ENCODE measurements at regions not wholly inside any gene's neighbourhood (a gene's known extent, or its start where the extent isn't known, plus 50 kb on each side); places are given as distances from the start of the nearest gene placed in this dataset.
"Not testable (repeated sequence)": the region's sequence is repeated elsewhere in the genome, so short reads cannot be mapped to it uniquely, and the experiment has no call there.

DNA sequence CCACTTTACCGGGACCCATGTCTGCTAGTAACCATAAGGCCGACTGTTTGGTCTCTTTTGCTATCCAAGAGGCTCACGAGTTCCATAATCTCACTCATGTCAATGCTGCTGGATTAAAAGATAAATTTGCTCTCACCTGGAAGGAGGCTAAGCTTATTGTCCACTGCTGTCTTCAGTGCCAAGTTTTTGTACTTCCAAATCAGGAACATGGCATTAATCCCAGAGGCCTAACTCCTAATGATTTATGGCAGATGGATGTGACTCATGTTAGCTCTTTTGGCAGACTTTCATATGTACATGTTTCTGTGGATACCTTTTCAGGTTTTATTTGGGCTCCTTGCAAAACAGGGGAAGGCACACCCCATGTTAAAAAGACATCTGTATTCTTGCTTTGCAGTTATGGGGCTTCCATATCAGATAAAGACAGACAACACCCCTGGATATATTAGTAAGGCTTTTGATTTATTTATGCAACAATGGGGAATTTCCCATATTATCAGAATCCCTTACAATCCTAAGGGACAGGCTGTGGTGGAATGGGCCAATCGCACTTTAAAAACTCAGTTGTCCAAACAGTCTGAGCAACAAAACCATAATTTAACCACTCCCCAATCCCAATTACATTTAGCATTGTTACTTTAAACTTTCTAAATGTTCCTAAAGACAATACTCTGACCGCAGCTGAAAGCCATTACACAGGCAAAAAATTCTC, 162.7 kb downstream of the IER5 start:
- TF ChIP-seq, protein P1, sequence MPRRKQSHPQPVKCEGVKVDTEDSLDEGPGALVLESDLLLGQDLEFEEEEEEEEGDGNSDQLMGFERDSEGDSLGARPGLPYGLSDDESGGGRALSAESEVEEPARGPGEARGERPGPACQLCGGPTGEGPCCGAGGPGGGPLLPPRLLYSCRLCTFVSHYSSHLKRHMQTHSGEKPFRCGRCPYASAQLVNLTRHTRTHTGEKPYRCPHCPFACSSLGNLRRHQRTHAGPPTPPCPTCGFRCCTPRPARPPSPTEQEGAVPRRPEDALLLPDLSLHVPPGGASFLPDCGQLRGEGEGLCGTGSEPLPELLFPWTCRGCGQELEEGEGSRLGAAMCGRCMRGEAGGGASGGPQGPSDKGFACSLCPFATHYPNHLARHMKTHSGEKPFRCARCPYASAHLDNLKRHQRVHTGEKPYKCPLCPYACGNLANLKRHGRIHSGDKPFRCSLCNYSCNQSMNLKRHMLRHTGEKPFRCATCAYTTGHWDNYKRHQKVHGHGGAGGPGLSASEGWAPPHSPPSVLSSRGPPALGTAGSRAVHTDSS (tag by site-specific recombination; IDR thresholded peaks at IDR 0.05) = no peak
- TF ChIP-seq, protein P2, sequence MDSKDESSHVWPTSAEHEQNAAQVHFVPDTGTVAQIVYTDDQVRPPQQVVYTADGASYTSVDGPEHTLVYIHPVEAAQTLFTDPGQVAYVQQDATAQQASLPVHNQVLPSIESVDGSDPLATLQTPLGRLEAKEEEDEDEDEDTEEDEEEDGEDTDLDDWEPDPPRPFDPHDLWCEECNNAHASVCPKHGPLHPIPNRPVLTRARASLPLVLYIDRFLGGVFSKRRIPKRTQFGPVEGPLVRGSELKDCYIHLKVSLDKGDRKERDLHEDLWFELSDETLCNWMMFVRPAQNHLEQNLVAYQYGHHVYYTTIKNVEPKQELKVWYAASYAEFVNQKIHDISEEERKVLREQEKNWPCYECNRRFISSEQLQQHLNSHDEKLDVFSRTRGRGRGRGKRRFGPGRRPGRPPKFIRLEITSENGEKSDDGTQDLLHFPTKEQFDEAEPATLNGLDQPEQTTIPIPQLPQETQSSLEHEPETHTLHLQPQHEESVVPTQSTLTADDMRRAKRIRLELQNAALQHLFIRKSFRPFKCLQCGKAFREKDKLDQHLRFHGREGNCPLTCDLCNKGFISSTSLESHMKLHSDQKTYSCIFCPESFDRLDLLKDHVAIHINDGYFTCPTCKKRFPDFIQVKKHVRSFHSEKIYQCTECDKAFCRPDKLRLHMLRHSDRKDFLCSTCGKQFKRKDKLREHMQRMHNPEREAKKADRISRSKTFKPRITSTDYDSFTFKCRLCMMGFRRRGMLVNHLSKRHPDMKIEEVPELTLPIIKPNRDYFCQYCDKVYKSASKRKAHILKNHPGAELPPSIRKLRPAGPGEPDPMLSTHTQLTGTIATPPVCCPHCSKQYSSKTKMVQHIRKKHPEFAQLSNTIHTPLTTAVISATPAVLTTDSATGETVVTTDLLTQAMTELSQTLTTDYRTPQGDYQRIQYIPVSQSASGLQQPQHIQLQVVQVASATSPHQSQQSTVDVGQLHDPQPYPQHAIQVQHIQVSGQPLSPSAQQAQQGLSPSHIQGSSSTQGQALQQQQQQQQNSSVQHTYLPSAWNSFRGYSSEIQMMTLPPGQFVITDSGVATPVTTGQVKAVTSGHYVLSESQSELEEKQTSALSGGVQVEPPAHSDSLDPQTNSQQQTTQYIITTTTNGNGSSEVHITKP (tag by site-specific recombination; IDR thresholded peaks at IDR 0.05) = peak; percentile 35; the same call in 1 of the 2 replicates
- POLR2A ChIA-PET = no interaction called here
- no peak overlapping the region for H3K27ac ChIP-seq (ENCODE audit: extremely low read depth, low read depth, low read length)

DNA sequence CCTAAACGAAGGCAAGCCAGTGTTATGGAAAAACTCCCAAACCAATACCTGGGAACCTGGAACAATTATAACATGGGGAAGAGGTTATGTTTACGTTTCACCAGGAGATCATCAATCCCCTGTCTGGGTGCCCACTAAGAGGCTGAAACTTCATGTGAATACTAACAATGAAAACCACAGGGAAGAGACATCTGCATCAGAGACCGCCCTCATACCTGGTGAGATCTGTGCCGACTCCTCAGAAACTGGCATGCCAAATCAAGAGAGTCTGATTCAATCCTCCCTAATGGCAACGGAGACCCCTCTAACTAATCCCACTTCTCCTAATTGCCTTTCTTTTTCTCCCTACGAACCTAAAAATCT, 163.2 kb downstream of the IER5 start:
- H3K27ac ChIP-seq (ENCODE audit: extremely low read depth, low read depth, low read length) = no peak overlapping the region
- CTCF ChIA-PET = no interaction called here
- POLR2A ChIA-PET = no interaction called here

More for the DNA sequence above, 162.7 kb downstream of the IER5 start:
- Histone ChIP-seq H3K9me3 (ENCODE audit: control insufficient read depth, insufficient read depth, low read depth, low read length) (no peaks in the 10 kb centered on the region), H3K4me1 (ENCODE audit: control insufficient read depth, insufficient read depth, low read length) (no peaks in the 10 kb centered on the region), H3K4me3 (ENCODE audit: low read depth, low read length) (no peak overlapping the region), H3K36me3 (ENCODE audit: control insufficient read depth in 2 of 2, insufficient read depth in 1 of 2, low read length in 2 of 2) (no peaks in the 10 kb centered on the region)
- CTCF ChIA-PET = interaction anchor here (0.6 kb wide), 1 partner anchor 61 kb away, joined by 3 read pairs; no protein-coding TSS in a partner anchor

DNA sequence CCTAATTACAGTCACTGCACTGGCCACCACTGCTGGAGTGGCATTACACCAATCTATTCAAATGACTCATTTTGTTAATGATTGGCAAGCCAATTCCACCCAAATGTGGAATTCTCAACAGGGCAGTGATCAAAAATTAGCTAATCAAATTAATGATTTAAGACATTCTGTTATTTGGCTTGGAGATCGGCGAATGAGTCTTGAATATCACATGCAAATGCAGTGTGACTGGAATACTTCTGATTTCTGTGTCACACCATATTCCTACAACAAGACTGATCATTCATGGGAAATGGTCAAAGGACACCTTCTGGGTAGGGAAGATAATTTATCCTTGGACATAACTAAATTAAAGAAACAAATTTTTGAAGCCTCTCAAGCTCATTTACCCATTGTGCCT, 165.1 kb downstream of the IER5 start:
- POLR2A ChIA-PET; H3K4me1 ChIP-seq (ENCODE audit: control insufficient read depth, insufficient read depth, low read length); H3K36me3 ChIP-seq (ENCODE audit: control insufficient read depth in 2 of 2, insufficient read depth in 1 of 2, low read length in 2 of 2); H3K4me3 ChIP-seq (ENCODE audit: low read depth, low read length); CTCF ChIA-PET; H3K27ac ChIP-seq (ENCODE audit: extremely low read depth, low read depth, low read length); H3K9me3 ChIP-seq (ENCODE audit: control insufficient read depth, insufficient read depth, low read depth, low read length): not testable (repeated sequence)

More for the DNA sequence above, 163.2 kb downstream of the IER5 start:
- Histone ChIP-seq H3K9me3 (ENCODE audit: control insufficient read depth, insufficient read depth, low read depth, low read length) (no peaks in the 10 kb centered on the region), H3K4me3 (ENCODE audit: low read depth, low read length) (no peak overlapping the region), H3K4me1 (ENCODE audit: control insufficient read depth, insufficient read depth, low read length) (no peaks in the 10 kb centered on the region), H3K36me3 (ENCODE audit: control insufficient read depth in 2 of 2, insufficient read depth in 1 of 2, low read length in 2 of 2) (no peaks in the 10 kb centered on the region)
- TF ChIP-seq ZNF146 (tag by site-specific recombination; IDR thresholded peaks at IDR 0.05) (no peak), ZNF335 (tag by site-specific recombination; conservative IDR thresholded peaks at IDR 0.05) (no peak), ZNF416 (tag by site-specific recombination; IDR thresholded peaks at IDR 0.05) (no peak), ZNF157 (tag by site-specific recombination; IDR thresholded peaks at IDR 0.05) (no peak), MEIS1 (CRISPR knock-in tag; IDR thresholded peaks at IDR 0.05; ENCODE audit: borderline replicate concordance) (no peak), ZNF2 (tag by site-specific recombination; IDR thresholded peaks at IDR 0.05) (no peak), TRIM28 (IDR thresholded peaks at IDR 0.05; ENCODE audit: borderline replicate concordance, low read length) (no peak), ZSCAN23 (tag by site-specific recombination; IDR thresholded peaks at IDR 0.05) (no peak), ZNF768 (tag by site-specific recombination; IDR thresholded peaks at IDR 0.05) (no peak), ZNF202 (tag by site-specific recombination; IDR thresholded peaks at IDR 0.05; ENCODE audit: borderline replicate concordance) (no peak)
- TF ChIP-seq, protein P3, sequence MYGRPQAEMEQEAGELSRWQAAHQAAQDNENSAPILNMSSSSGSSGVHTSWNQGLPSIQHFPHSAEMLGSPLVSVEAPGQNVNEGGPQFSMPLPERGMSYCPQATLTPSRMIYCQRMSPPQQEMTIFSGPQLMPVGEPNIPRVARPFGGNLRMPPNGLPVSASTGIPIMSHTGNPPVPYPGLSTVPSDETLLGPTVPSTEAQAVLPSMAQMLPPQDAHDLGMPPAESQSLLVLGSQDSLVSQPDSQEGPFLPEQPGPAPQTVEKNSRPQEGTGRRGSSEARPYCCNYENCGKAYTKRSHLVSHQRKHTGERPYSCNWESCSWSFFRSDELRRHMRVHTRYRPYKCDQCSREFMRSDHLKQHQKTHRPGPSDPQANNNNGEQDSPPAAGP (tag by site-specific recombination; IDR thresholded peaks at IDR 0.05) = no peak
- TF ChIP-seq, protein P4, sequence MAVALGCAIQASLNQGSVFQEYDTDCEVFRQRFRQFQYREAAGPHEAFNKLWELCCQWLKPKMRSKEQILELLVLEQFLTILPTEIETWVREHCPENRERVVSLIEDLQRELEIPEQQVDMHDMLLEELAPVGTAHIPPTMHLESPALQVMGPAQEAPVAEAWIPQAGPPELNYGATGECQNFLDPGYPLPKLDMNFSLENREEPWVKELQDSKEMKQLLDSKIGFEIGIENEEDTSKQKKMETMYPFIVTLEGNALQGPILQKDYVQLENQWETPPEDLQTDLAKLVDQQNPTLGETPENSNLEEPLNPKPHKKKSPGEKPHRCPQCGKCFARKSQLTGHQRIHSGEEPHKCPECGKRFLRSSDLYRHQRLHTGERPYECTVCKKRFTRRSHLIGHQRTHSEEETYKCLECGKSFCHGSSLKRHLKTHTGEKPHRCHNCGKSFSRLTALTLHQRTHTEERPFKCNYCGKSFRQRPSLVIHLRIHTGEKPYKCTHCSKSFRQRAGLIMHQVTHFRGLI (tag by site-specific recombination; IDR thresholded peaks at IDR 0.05) = no peak
- TF ChIP-seq, protein P5, sequence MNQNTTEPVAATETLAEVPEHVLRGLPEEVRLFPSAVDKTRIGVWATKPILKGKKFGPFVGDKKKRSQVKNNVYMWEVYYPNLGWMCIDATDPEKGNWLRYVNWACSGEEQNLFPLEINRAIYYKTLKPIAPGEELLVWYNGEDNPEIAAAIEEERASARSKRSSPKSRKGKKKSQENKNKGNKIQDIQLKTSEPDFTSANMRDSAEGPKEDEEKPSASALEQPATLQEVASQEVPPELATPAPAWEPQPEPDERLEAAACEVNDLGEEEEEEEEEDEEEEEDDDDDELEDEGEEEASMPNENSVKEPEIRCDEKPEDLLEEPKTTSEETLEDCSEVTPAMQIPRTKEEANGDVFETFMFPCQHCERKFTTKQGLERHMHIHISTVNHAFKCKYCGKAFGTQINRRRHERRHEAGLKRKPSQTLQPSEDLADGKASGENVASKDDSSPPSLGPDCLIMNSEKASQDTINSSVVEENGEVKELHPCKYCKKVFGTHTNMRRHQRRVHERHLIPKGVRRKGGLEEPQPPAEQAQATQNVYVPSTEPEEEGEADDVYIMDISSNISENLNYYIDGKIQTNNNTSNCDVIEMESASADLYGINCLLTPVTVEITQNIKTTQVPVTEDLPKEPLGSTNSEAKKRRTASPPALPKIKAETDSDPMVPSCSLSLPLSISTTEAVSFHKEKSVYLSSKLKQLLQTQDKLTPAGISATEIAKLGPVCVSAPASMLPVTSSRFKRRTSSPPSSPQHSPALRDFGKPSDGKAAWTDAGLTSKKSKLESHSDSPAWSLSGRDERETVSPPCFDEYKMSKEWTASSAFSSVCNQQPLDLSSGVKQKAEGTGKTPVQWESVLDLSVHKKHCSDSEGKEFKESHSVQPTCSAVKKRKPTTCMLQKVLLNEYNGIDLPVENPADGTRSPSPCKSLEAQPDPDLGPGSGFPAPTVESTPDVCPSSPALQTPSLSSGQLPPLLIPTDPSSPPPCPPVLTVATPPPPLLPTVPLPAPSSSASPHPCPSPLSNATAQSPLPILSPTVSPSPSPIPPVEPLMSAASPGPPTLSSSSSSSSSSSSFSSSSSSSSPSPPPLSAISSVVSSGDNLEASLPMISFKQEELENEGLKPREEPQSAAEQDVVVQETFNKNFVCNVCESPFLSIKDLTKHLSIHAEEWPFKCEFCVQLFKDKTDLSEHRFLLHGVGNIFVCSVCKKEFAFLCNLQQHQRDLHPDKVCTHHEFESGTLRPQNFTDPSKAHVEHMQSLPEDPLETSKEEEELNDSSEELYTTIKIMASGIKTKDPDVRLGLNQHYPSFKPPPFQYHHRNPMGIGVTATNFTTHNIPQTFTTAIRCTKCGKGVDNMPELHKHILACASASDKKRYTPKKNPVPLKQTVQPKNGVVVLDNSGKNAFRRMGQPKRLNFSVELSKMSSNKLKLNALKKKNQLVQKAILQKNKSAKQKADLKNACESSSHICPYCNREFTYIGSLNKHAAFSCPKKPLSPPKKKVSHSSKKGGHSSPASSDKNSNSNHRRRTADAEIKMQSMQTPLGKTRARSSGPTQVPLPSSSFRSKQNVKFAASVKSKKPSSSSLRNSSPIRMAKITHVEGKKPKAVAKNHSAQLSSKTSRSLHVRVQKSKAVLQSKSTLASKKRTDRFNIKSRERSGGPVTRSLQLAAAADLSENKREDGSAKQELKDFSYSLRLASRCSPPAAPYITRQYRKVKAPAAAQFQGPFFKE (tag by site-specific recombination; IDR thresholded peaks at IDR 0.05; ENCODE audit: borderline replicate concordance) = no peak
